GM21717 (cell line): ENCODE measurements at regions not wholly inside any gene's neighbourhood (a gene's known extent, or its start where the extent isn't known, plus 50 kb on each side); places are given as distances from the start of the nearest gene placed in this dataset.
"Not testable (repeated sequence)": the region's sequence is repeated elsewhere in the genome, so short reads cannot be mapped to it uniquely, and the experiment has no call there.

Source experiments
- ATAC-seq: cut with Tn5 transposase; IDR thresholded peaks from one replicate; pipeline ENCODE4 v1.9.1; 2021; ENCODE audit warnings: mild to moderate bottlenecking, moderate library complexity; ENCODE audit not compliant: unreplicated experiment

DNA sequence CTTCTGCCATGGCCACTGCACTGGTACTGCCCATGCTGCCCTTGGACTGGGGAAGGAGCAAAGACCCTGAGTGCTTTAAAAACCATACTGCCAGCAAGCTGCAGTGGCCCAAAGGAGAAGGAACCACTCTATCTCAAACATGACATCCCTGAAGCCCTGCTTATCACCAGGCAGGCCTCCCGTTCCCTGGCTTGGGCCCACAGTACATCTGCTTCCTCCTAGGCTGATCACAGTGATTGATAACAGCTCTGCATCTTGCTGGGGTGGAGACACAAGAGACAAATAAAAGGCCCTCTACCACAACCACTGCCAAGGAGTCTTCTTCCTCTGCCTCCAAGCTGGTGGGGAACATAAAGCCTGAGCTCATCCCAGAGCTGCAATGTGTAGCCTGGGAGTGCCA, 567.5 kb downstream of the TRHDE start:
- no peak for ATAC-seq

GRCh38 chr12:72863671-72864070, 591.5 kb downstream of the TRHDE start:
- no peak for ATAC-seq

DNA sequence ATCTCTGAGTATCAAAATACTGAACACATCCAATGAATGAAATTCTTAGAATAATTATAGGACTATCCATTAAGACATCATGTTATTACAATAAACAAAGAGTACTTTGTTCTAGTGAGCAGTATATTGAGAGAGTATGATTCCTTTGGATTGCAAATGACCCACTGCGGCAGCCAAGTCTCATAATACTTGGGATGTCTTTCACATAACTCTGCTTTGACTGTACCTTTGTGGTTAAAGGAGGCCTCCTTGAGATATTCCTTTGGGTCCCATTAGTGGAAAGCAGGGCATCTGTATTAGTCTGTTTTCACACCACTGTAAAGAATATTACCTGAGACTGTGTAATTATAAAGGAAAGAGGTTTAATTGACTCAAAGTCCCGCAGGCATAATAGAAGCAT, 593.8 kb downstream of the TRHDE start:
- ATAC-seq = no peak

- no peak for ATAC-seq
Observed at GRCh38 chr12:72869024-72869423, 596.9 kb downstream of the TRHDE start.

DNA sequence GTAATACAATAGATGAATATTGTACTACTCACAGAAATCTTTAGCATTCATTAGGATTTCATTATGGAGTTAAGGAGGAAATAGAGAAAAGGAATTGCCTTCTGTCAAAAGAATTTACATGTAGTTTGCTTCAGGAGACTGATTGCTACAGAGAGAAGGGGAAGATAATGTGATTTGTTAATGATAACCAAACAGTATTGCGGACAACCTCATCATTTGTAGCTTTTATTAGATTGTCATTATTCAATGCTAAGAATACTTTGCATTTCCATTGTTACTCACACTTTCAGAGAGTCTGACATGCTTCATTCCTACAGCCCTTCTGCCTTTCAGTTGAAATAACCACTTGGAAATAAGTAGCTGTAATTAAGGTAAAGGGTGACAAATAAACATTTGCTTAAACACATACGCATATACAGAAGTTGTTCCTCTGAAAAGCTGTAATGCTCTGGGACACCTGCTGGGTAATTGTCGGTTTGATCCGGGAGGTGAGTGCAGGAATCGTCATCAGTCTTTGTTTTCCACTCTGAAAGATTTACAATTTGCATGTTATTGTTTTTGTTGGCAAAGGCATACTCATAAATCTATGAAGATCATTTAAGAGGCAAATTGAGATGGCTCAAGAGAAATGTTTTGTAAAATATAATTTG, 600.2 kb downstream of the TRHDE start:
- no peak for ATAC-seq

- ATAC-seq = no peak
Observed at GRCh38 chr12:72872996-72873395, 600.8 kb downstream of the TRHDE start.

DNA sequence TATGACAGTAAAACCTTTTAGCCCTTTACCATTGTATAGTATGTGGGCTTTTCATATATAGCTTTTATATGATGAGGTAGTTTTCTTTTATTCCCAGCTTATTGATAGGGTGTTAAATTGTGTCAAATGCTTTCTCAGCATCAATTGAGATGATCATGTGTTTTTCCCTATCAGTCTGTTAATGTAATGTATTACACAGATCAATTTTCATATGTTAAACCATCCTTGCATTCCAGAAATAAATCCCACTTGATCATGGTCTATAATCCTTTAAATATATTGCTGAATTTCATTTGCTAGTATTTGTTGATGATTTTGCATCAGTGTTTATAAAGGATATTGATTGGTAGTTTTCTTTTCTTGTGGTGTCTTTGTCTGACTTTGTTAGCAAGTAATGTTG, 603.9 kb downstream of the TRHDE start:
- ATAC-seq = no peak

- no peak for ATAC-seq
Observed at GRCh38 chr12:72888693-72889092, 616.5 kb downstream of the TRHDE start.

- ATAC-seq = no peak
Observed at GRCh38 chr12:72889791-72890190, 617.6 kb downstream of the TRHDE start.

DNA sequence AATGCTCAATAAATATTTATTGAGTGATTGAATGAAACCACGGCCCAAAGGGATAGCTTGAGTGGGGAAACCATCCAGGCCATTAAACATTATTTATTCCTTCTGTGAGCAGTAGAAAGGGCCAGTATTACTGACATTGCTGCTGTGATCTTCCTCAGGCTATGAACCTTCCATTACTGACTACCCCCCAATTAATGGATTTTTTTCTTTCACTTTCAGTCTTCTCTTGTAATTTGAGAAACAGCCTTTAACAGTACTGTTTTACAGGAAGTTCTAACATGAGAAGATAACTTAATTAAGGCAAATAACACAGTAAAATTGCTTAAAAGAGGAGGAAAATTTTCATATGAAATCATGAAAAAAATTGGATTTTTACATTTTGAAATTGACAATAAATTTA, 629.5 kb downstream of the TRHDE start:
- no peak for ATAC-seq

- ATAC-seq = no peak
Observed at GRCh38 chr12:72925716-72926115, 653.5 kb downstream of the TRHDE start.

DNA sequence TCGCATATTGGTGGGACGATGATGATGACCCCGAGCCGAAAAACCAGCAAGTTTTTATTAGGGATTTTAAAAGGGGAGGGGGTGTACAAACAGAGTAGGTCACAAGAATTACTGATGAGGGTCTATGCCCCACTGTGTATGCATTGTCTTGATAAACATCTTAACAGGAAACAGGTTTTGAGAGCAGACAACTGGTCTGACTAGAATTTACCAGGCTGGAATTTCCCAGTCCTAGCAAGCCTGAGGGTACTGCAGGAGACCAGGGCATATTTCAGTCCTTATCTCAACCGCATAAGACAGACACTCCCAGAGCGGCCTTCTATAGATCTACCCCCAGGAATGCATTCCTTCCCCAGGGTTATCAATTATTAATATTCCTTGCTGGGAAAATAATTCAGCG, 659.7 kb downstream of the TRHDE start:
- ATAC-seq = not testable (repeated sequence)

DNA sequence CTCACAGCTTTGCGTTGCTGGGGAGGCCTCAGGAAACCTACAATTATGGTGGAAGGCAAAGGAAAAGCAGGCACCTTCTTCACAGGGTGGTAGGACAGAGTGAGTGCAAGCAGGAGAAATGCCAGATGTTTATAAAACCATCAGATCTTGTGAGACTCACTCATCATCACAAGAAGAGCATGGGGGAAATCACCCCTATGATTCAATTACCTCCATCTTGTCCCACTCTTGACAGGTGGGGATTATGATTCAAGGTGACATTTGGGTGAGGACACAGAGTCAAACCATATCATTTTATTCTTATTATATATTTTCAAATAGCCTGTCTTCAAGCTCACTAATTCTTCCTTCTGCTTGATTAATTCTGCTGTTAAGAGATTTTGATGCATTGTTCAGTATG, 665.3 kb downstream of the TRHDE start:
- no peak for ATAC-seq

GRCh38 chr12:72957454-72957853, 685.3 kb downstream of the TRHDE start:
- no peak for ATAC-seq

DNA sequence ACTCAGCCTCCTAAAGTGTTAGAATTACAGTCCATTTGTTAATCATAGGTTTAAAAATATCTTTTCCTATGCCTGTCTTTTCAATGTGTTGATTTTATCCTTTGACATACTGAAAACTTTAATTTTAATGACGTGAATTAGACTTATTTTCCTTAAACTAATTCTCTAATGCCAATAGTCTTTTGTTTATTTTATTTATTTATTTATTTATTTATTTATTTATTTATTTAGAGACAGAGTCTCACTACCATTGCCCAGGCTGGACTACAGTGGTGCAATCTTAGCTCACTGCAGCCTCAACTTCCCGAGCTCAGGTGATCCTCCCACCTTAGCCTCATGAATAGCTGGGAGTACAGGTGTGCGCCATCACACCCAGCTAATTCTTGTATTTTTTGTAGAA, 694.5 kb downstream of the TRHDE start:
- no peak for ATAC-seq

- no peak for ATAC-seq
Observed at GRCh38 chr12:72974954-72975555, 702.9 kb downstream of the TRHDE start.

- no peak for ATAC-seq
Observed at GRCh38 chr12:72978999-72979398, 706.8 kb downstream of the TRHDE start.

DNA sequence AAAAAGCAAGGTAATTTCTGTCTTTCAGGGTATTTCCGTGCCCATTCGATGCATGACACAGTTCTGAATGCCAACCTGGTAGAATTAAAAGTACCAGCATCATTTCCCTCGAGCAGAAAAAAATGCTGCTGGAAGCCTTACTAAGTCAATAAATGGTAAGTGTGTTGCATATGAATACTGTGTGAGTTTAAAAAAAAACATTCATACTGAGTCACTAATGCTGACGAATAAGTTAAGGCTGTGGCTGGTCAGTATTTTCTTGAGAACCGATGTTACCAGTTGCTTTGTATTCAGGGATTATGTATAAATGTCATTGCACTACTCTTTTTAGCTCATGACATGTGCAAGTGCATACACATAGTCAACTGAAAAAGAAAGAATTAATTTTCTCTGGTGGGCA, 710.2 kb downstream of the TRHDE start:
- ATAC-seq = no peak

DNA sequence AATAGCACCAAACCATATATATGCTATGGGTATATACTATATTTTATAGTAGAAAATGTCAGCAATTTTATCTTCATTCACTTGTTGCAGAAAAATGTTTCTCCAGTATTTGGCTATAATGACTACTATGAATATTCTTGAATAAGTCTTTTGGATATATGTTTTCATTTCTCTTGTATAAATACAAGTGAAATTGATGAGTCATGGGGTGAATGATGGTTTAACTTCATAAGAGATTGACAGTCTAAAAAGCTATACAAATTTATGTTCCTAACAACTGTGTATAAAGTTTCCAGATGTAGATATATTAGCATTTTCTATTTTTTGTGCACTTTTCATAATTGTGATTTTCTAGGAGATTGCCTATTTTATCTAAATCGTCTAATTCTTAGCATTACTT, 714.8 kb downstream of the TRHDE start:
- ATAC-seq = no peak

DNA sequence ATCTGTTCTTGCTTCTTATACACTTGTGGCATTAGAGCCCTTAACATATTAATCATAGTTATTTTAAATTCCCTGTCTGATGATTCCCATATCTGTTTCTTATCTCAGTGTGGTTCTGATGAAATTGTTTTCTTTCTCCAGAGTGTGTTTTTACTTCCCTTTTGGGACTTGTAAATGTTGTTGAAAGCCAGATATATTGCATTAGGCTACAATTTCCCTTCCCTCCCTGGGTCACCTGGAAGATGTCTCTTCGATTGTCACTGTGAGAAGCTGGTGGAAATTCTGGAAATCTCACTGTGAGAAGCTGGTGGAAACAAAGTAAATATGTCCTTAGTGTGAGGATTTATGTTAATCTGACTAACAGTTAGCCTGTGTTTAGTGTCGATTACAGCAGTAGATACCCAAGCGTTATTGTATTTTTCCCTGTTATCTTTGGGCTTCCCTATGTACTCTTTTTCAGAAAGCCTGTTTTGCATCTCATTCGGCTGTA, 717.3 kb downstream of the TRHDE start:
- ATAC-seq = no peak

DNA sequence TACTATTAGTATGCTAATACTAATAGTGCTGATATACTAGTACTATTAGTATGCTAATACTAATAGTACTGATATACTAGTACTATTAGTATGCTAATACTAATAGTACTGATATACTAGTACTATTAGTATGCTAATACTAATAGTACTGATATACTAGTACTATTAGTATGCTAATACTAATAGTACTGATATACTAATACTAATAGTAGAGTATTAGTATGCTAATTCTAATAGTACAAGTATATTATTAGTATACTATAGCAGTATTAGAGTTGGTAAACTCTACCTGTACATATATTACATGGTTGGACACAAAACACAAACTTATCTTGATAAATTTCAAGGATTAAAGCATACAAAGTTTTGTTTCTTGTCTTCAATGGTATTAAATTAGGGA, 722.9 kb downstream of the TRHDE start:
- not testable (repeated sequence) for ATAC-seq

DNA sequence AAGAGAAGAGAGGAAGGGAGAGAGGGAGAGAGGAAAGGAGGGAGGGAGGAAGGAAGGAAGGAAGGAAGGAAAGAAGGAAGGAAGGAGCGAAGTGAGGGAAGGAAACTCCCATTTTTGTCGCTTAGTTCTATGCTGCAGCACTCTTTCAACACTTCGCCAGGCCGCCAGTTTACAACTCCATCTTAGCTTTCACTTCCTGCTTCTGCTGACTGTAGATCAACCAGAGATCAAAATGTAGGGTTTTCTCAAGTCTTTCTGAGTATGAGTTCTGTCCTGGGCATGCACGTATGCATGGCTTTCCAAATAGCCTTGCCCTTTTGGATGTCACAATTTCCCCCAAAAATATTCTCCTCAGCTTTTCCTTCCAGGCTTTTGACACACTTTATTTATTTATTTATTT, 723.4 kb downstream of the TRHDE start:
- no peak for ATAC-seq

DNA sequence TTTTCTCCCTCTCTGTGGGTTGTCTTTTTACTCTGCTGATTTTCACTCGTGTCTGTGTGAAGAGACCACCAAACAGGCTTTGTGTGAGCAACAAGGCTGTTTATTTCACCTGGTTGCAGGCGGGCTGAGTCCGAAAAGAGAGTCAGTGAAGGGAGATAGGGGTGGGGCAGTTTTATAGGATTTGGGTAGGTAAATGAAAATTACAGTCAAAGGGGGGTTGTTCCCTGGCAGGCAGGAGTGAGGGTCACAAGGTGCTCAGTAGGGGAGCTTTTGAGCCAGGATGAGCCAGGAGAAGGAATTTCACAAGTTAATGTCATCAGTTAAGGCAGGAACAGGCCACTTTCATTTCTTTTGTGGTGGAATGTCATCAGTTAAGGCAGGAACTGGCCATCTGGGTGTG, 729.6 kb downstream of the TRHDE start:
- ATAC-seq = not testable (repeated sequence)
